ENCODE measurements at regions not wholly inside any gene's neighbourhood (a gene's known extent, or its start where the extent isn't known, plus 50 kb on each side); places are given as distances from the start of the nearest gene placed in this dataset.

DNA sequence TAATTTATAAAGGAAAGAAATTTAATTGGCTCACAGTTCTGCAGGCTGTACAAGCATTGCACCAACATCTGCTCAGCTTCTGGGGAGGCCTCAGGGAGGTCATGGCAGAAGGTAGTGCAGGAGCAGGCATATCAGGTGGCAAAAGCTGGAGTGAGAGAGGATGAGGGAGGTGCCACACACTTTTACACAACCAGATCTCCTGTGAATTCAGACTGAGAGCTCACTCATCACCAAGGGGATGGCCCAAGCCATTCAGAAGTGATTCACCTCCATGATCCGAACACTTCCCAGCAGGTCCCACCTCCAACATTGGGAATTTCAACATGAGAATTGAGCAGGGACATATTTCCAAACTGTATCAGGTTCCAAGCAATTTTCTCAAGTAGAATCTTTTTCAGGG is 84.7 kb upstream of the BRINP1 start:
- DNase-seq = peak; percentile 15

DNA sequence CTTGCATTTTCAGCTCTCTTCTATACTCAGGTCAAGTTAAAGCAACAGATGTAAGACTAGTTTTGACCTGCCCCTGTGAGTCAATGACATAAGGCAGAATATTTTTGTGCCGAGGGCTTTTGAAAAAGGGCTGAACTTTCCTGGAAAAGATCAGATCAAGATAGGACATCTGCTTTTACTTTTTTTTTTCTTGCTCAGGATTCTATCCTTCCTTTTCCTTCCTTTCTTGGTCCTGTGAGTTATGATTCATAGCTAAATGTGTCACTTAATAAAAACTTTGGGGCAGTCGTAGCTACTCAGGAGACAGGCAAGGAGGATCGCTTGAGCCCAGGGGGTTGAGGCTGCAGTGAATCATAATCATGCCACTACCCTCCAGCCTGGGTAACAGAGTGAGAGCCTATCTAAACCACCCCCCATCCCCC is 84.3 kb upstream of the BRINP1 start:
- no peak for DNase-seq

DNA sequence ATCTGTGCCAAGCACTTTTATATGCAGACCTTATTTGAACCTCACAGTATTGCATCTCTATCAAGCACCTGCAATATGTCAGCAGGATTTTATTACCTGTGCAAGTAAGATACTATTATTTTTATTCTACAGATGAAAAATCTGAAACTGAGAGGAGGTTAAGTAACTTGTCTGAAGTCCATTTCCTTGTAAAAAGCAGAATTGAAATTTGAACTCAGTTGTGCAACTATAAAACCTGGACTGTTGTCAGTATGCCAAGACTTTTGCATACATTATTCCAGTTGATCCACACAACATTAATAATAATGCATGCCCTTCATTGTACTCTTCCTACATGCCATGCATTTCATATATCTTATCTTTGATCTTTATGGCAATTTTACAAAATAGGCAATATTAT is 82.2 kb upstream of the BRINP1 start:
- peak; percentile 15 for DNase-seq

DNA sequence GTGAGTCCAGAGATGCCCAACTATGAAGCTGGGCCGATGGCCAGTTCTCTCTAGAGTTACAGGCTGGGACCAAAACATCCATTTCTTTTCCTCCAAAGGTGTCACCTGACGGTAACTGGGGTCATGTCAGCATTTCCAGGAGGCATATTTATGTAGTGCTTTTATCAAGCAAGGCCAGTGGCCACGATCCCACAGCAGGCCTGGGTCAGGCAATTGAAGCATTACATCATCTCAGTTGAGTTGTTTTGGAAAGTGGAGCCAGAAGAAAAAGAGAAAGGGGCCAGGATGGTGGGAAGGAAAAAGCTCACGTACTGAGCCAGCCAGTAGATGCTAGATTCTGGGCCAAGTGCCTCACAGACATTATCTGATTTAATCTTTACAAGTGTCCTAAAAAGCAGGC is 73.9 kb upstream of the BRINP1 start:
- no peak for DNase-seq

- no peak for DNase-seq
Observed at GRCh38 chr9:119441832-119442231, 72.6 kb upstream of the BRINP1 start.

- DNase-seq = no peak
Observed at GRCh38 chr9:119441338-119441737, 72.1 kb upstream of the BRINP1 start.

DNA sequence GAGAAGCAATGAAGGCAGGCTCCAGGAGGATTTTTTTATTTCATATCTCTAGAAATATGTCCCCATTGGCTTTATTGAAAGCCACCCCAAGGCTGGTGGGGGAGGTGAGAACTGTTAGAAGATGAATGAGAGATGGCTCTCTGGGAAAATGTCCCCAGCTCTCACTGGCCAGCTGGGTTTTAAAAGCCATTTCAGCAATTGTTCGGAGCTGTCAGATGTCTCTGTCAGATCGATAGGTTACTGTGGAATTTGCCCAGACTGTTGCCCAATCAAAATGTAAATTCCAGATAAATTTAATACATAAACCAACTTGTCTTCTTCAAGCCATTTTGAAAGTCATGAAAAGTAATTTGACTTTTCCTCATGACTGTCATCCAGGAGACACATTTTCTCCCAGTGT is 67.0 kb upstream of the BRINP1 start:
- DNase-seq = no peak

DNA sequence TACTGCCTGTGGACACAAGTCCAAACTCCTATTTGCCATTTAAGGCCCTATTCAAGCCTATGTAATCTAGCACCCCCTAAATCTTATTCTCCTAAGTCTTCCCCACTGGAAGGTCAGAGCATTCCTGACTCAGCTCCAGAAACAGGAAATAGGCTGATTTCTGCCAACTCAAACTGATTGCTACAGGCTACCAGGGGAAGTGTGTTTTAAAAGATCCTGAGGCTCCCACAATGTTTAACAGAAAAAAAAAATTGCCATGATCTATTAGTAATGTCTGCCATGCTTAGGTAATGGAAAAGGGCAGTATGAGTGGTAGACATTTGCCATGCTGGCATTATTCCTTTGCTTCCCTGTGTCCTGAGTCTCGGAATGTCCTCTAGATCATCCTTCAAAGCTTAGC is 65.8 kb upstream of the BRINP1 start:
- DNase-seq = no peak

- DNase-seq = no peak
Observed at GRCh38 chr9:119432428-119432827, 63.2 kb upstream of the BRINP1 start.

DNA sequence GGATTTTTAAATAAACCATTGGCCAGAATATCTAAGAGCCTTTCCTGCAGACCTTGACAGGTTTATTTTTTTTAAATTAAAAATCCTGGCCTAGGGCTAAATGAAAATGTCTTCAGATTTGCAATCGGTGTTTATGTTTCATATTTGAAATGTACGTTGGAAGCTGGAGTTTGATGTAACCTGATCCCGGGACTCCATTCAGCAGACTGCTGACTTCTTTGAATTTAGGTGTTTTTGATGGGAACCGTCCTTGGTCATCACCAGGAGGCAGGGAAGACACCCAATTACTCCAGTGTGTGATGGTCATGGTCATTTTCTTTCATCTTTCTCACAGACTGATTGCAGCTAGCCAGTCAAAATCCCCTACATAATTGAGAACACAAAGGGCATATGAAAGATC is 60.1 kb upstream of the BRINP1 start:
- peak; percentile 40 for DNase-seq

DNA sequence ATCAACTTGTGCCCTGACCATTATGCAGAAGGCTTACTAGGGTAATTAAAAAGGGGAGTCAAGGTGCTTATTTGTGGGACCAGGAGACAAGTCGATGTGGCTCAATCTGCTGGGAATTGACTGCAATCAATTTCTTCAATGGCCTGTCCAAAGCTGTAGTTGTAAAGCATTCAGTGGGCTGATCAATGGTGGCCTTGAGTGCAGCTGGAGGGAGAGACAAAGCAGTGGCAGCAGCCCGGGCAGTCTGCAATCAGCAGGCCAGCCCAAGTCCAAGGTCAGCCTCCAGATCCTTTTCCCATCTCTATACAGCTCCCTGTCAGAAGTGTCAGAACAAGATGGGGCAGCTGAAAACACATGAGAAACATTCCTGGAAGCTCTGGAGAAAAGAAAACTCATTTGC is 51.0 kb upstream of the BRINP1 start:
- no peak for DNase-seq
